Neutrophil (primary cell): ENCODE measurements at regions not wholly inside any gene's neighbourhood (a gene's known extent, or its start where the extent isn't known, plus 50 kb on each side); places are given as distances from the start of the nearest gene placed in this dataset.

ENCODE experiments used
- H3K27ac ChIP-seq: fragments of 200-600 bp; sonication (generic); 2 replicates; pipeline ENCODE4 v1.5.1; 2016; ENCODE audit warnings: mild to moderate bottlenecking, moderate library complexity
- H3K27me3 ChIP-seq: fragments of 200-600 bp; sonication (generic); 2 replicates; pipeline ENCODE4 v1.6.0; 2016; ENCODE audit warnings: mild to moderate bottlenecking
- H3K36me3 ChIP-seq: fragments of 200-600 bp; sonication (generic); 2 replicates; pipeline ENCODE4 v1.5.1; 2017
- H3K4me1 ChIP-seq, 2 experiments: fragments of 200-600 bp in 1 of 2; sonication (generic) in 1 of 2; 1 replicate in 1 of 2; 2 replicates in 1 of 2; pipeline versions ENCODE4 v1.5.1 to v1.6.1; 2013 to 2016; ENCODE audit warnings: low read depth in 1 of 2, low read length in 1 of 2, mild to moderate bottlenecking in 1 of 2, moderate library complexity in 1 of 2; ENCODE audit not compliant: control insufficient read depth in 1 of 2, insufficient read depth in 1 of 2
- H3K4me3 ChIP-seq, 2 experiments: fragments of 200-600 bp in 1 of 2; sonication (generic) in 1 of 2; 1 replicate in 1 of 2; 2 replicates in 1 of 2; pipeline ENCODE4 v1.5.1; 2013 to 2016; ENCODE audit warnings: low read depth in 1 of 2, low read length in 1 of 2, mild to moderate bottlenecking in 1 of 2, moderate library complexity in 1 of 2
- H3K9me3 ChIP-seq: fragments of 200-600 bp; sonication (generic); 2 replicates; pipeline ENCODE4 v1.5.1; 2016
- CTCF ChIP-seq: fragments of 200-600 bp; sonication (generic); IDR thresholded peaks from 2 replicates; pipeline ENCODE4 v1.5.1; 2016; ENCODE audit warnings: antibody characterized with exemption

- Histone ChIP-seq H3K27me3 (peaks cover 93% of the 10 kb centered on the region), H3K9me3 (no peaks in the 10 kb centered on the region), H3K27ac (no peak overlapping the region), H3K4me1 (no peaks in the 10 kb centered on the region), H3K36me3 (no peaks in the 10 kb centered on the region), H3K4me3 (no peak overlapping the region)
- no peak for TF ChIP-seq CTCF
Measured at GRCh38 chr22:49676230-49676629, 151.4 kb downstream of the BRD1 start.

GRCh38 chr22:49674479-49675050 lies 153.1 kb downstream of the BRD1 start:
- Histone ChIP-seq H3K27me3 (peaks cover 94% of the 10 kb centered on the region), H3K36me3 (no peaks in the 10 kb centered on the region), H3K4me1 (peaks cover 3 to 9% of the 10 kb centered on the region in 2 experiments), H3K9me3 (peaks cover 3% of the 10 kb centered on the region), H3K4me3 (no peak overlapping the region), H3K27ac (no peak overlapping the region)
- no peak for TF ChIP-seq CTCF

GRCh38 chr22:49673048-49673447 lies 154.6 kb downstream of the BRD1 start:
- no peak overlapping the region for H3K27ac ChIP-seq
- H3K4me3 ChIP-seq: no peak overlapping the region
- H3K27me3 ChIP-seq: peaks cover 94% of the 10 kb centered on the region
- peaks cover 3 to 9% of the 10 kb centered on the region in 2 experiments for H3K4me1 ChIP-seq
- peaks cover 8% of the 10 kb centered on the region for H3K9me3 ChIP-seq
- TF ChIP-seq CTCF: no peak
- no peaks in the 10 kb centered on the region for H3K36me3 ChIP-seq

GRCh38 chr22:49672014-49672516 lies 155.6 kb downstream of the BRD1 start:
- Histone ChIP-seq H3K4me3 (no peak overlapping the region), H3K4me1 (peaks cover 3 to 9% of the 10 kb centered on the region in 2 experiments), H3K27ac (no peak overlapping the region), H3K27me3 (peaks cover 93% of the 10 kb centered on the region), H3K9me3 (peaks cover 8% of the 10 kb centered on the region), H3K36me3 (no peaks in the 10 kb centered on the region)
- no peak for TF ChIP-seq CTCF

GRCh38 chr22:49671331-49672013 lies 156.2 kb downstream of the BRD1 start:
- Histone ChIP-seq H3K27me3 (peaks cover 93% of the 10 kb centered on the region), H3K9me3 (peaks cover 8% of the 10 kb centered on the region), H3K4me3 (peak overlapping the region in 1 of 2 experiments; percentile 15), H3K4me1 (peaks cover 3 to 9% of the 10 kb centered on the region in 2 experiments), H3K27ac (no peak overlapping the region), H3K36me3 (no peaks in the 10 kb centered on the region)
- TF ChIP-seq CTCF: no peak
